Heart left ventricle (tissue), 13 donors: ENCODE measurements at regions not wholly inside any gene's neighbourhood (a gene's known extent, or its start where the extent isn't known, plus 50 kb on each side); places are given as distances from the start of the nearest gene placed in this dataset.

Source experiments
- CTCF ChIP-seq, 12 donors: fragments of 200-600 bp; sonication (generic) in 4 of 12; IDR thresholded peaks; one replicate each; pipeline versions ENCODE4 v1.5.0 to v1.8.0; 2018 to 2022; ENCODE audit warnings: antibody characterized with exemption in 12 of 12, mild to moderate bottlenecking in 5 of 12
- POLR2A ChIP-seq, 2 donors: fragments of 450-650 bp; IDR thresholded peaks; one replicate each; pipeline ENCODE4 v1.6.1; 2017; ENCODE audit warnings: antibody characterized with exemption in 2 of 2, mild to moderate bottlenecking in 2 of 2, moderate library complexity in 2 of 2
- donor health status: ischemic (EF 13 %, LVEDD 7.1; RV severe dilation, severe dysfunction).
- donor health status: DM: no; HTN: yes; CAD: no.
- donor health status: DM: no; HTN: no; CAD: no.
- donor health status: ischemic (EF 25% LVEDD 6.9; RV normal size, moderate dysfunction).
- donor health status: ischemic (EF 25% LVEDD 5.7; RV mildly dilated, moderate dysfunction).
- donor health status: ischemic (EF 35%, LVEDD 5.7; RV mildly dilated, moderate dysfunction).
- donor health status: nonischemic (EF 11% LVEDD 7.7; RV severe dilation, severe dysfunction).
- donor health status: DM: yes; HTN: yes; CAD: no.
- donor health status: PGD.
- donor health status: ischemic (EF 29% LVEDD 5.4; RV normal size, mild dysfunction).
- donor health status: nonischemic (EF 23%, LVEDD 6.1; RV moderate dilation, normal function).

GRCh38 chr18:70390371-70391090 lies 101.7 kb downstream of the SOCS6 start:
- no peak for TF ChIP-seq POLR2A (IDR thresholded peaks at IDR 0.05)
- TF ChIP-seq CTCF (IDR thresholded peaks at IDR 0.05): no peak
